SK-N-MC (cell line): ENCODE measurements at regions not wholly inside any gene's neighbourhood (a gene's known extent, or its start where the extent isn't known, plus 50 kb on each side); places are given as distances from the start of the nearest gene placed in this dataset.

Source experiments
- EZH2 ChIP-seq: fragments of 200-600 bp; sonication (generic); IDR thresholded peaks from one replicate; pipeline ENCODE4 v1.6.1; 2017; ENCODE audit warnings: antibody characterized with exemption
- FOXP2 ChIP-seq: optimal IDR thresholded peaks from 2 replicates; pipeline ENCODE3; 2011; ENCODE audit warnings: mild to moderate bottlenecking, moderate library complexity; ENCODE audit not compliant: insufficient read depth; ENCODE audit errors: extremely low read length, control extremely low read depth
- POLR2AphosphoS5 ChIP-seq: IDR thresholded peaks from 2 replicates; pipeline ENCODE4 v1.6.1; 2012; ENCODE audit warnings: mild to moderate bottlenecking, low read depth, low read length, borderline replicate concordance

- TF ChIP-seq EZH2 (no peak), FOXP2 (no peak), POLR2AphosphoS5 (no peak)
These were observed 168.1 kb downstream of the DUSP10 start for GRCh38 chr1:221573756-221574155.
